ENCODE measurements at regions not wholly inside any gene's neighbourhood (a gene's known extent, or its start where the extent isn't known, plus 50 kb on each side); places are given as distances from the start of the nearest gene placed in this dataset.

DNA sequence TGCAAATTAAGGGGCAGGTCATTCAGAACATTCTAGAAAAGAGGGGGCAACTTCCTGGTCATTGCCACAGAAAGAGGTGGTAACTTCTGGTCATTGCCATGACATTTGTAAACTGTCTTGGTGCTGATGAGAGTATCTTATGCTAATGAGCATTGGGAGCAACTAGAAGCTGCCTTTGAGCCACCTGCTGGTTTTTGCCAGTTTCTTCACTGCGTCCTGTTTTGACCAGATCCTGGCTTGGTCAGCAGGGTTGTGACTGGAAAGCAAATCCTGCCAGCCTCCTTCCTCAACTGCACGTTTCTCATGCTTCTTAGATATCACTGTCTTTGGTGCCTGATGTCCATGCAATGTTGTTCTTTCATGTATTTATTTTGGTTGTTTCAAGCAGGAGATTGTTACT, 53.2 kb upstream of the SPATA31C2 start:
- TF ChIP-seq CTCF (IDR thresholded peaks at IDR 0.05; ENCODE audit: borderline replicate concordance, extremely low read depth, low read length, poor library complexity, severe bottlenecking), result no peak
- TF ChIP-seq EZH2 (IDR thresholded peaks at IDR 0.05; ENCODE audit: borderline replicate concordance, low read depth, low read length, severe bottlenecking), result no peak

Measured in DND-41 (cell line).